Cardiac fibroblast (primary cell): ENCODE measurements at regions not wholly inside any gene's neighbourhood (a gene's known extent, or its start where the extent isn't known, plus 50 kb on each side); places are given as distances from the start of the nearest gene placed in this dataset.
A peak's percentile ranks its signal among the peaks of the same experiment; 100 is the strongest.

Experiments used
- DNase-seq, 2 donors: peaks; one replicate each; pipeline versions ENCODE4 v3.0.0 to v3.0.0-alpha.2; 2010; ENCODE audit warnings: low read depth in 2 of 2
- H3K4me3 ChIP-seq, 2 donors: replicated peaks in 1 of 2; 1 replicate in 1 of 2; 2 replicates in 1 of 2; pipeline ENCODE4 v1.5.1; 2011; ENCODE audit warnings: low read depth in 2 of 2, low read length in 2 of 2, mild to moderate bottlenecking in 2 of 2, moderate library complexity in 1 of 2
- TF ChIP-seq, protein P1 (sequence below): IDR thresholded peaks from one replicate; pipeline ENCODE4 v1.5.1; 2011; ENCODE audit warnings: low read depth, mild to moderate bottlenecking, low read length, inconsistent platforms

DNA sequence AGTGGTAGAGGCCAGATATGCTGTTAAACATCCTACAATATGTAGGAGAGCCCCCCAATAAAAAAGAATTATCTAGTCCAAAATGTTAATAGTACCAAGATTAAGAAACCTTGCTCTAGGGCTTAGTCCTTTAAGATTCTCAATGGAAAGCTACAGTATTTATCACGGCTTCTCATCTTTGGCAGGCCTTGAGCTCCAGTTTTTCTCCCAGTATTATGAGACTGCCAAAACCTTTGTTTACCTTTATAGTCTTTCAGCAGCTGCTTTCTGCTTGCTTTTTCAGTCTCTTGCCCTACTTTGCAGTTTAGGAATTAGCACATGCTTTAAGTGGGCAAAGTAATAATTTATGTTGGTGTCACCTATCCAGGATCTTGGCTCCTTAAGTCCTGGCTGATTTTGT, 59.7 kb downstream of the NHLRC1 start:
- DNase-seq, result no peak
- H3K4me3 ChIP-seq, result no peak overlapping the region
- TF ChIP-seq, protein P1, sequence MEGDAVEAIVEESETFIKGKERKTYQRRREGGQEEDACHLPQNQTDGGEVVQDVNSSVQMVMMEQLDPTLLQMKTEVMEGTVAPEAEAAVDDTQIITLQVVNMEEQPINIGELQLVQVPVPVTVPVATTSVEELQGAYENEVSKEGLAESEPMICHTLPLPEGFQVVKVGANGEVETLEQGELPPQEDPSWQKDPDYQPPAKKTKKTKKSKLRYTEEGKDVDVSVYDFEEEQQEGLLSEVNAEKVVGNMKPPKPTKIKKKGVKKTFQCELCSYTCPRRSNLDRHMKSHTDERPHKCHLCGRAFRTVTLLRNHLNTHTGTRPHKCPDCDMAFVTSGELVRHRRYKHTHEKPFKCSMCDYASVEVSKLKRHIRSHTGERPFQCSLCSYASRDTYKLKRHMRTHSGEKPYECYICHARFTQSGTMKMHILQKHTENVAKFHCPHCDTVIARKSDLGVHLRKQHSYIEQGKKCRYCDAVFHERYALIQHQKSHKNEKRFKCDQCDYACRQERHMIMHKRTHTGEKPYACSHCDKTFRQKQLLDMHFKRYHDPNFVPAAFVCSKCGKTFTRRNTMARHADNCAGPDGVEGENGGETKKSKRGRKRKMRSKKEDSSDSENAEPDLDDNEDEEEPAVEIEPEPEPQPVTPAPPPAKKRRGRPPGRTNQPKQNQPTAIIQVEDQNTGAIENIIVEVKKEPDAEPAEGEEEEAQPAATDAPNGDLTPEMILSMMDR, result no peak

DNA sequence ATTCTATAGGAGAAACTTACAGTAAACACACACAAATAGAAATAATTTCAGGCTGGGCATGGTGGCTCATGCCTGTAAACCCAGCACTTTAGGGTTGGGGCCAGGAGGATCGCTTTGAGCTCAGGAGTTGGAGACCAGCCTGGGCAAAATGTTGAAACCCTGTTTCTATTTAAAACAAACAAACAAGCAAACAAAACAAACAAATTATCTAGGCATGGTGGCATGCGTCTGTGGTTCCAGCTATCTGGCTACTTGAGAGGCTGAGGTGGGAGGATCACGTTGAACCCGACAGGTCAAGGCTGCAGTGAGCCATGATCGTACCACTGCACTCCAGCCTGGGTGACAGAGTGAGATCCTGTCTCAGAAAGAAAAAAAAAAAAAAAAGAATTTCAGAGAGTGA, 64.0 kb downstream of the NHLRC1 start:
- TF ChIP-seq, protein P1, result no peak
- no peak for DNase-seq
- no peak overlapping the region for H3K4me3 ChIP-seq

- H3K4me3 ChIP-seq, result no peak overlapping the region
- TF ChIP-seq, protein P1, result no peak
Observed at GRCh38 chr6:18055714-18056382, 66.6 kb downstream of the NHLRC1 start.

DNA sequence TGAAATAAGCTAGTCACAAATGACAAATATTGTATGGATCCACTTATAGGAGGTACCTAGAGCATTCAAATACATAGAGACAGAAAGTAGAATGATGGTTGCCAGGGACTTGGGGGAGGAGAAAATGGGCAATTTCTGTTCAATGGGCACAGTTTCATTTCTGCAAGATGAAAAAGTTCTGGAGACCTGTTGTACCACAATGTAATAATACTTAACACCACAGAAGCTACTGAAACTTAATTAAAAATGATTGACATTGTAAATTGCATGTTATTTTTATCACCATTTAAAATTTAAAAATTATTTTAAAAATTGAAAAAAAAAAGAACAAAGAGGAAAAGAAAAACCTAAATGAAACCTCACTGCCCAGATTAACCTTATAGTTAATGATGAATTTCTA, 67.4 kb downstream of the NHLRC1 start:
- no peak for DNase-seq
- TF ChIP-seq, protein P1, result no peak
- no peak overlapping the region for H3K4me3 ChIP-seq

More at GRCh38 chr6:18055714-18056382, 66.6 kb downstream of the NHLRC1 start:
- DNase-seq, result no peak

GRCh38 chr6:18053555-18054445, 66.4 kb upstream of the KIF13A start:
- TF ChIP-seq, protein P1, result no peak
- H3K4me3 ChIP-seq, result no peak overlapping the region
- DNase-seq, result no peak

DNA sequence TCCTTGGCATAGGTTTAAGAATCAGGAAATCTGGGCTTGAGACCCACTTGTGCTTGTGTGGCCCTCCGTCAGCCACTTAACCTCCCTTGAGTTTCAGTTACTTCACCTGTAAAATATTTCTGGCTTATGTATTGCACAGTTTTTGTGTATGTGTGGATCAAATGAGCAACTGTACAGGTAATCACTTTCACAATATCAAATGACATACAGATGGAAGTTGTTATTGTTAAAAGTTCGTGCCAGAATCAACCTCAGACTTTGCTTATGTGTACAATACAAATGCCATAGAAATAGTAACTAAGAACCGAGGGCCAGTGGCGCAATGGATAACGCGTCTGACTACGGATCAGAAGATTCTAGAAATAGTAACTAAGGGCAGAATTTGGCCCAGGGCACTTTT, 65.6 kb upstream of the KIF13A start:
- TF ChIP-seq, protein P1, result no peak
- no peak overlapping the region for H3K4me3 ChIP-seq
- DNase-seq, result peak in 1 of 2 donors; percentile 10
